GM21447 (cell line): ENCODE measurements at regions not wholly inside any gene's neighbourhood (a gene's known extent, or its start where the extent isn't known, plus 50 kb on each side); places are given as distances from the start of the nearest gene placed in this dataset.

Experiments
- ATAC-seq: cut with Tn5 transposase; IDR thresholded peaks from one replicate; pipeline ENCODE4 v1.9.1; 2021; ENCODE audit not compliant: unreplicated experiment

- ATAC-seq = no peak
Measured at GRCh38 chr16:79449067-79449769, 151.3 kb downstream of the MAF start.

DNA sequence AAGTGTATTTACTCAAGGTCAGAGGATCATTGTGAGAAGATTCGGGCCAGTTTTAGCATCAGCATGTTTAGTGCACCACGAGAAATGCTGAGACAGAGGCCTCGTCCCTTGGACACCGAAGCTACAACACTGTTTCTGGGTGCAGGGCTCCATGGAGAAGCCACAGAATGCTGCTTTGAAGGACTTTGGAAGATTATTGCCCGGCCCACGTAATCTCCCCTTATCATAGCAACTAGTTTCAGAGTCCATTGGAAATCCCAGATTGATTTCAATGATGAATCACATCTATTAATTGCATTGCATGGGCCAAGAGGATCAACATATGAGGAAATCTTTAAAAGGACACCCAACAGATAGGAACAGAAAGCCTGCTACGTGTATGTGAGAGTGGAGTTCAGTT, 156.0 kb downstream of the MAF start:
- ATAC-seq = no peak

GRCh38 chr16:79439901-79440300, 160.6 kb downstream of the MAF start:
- ATAC-seq = no peak

DNA sequence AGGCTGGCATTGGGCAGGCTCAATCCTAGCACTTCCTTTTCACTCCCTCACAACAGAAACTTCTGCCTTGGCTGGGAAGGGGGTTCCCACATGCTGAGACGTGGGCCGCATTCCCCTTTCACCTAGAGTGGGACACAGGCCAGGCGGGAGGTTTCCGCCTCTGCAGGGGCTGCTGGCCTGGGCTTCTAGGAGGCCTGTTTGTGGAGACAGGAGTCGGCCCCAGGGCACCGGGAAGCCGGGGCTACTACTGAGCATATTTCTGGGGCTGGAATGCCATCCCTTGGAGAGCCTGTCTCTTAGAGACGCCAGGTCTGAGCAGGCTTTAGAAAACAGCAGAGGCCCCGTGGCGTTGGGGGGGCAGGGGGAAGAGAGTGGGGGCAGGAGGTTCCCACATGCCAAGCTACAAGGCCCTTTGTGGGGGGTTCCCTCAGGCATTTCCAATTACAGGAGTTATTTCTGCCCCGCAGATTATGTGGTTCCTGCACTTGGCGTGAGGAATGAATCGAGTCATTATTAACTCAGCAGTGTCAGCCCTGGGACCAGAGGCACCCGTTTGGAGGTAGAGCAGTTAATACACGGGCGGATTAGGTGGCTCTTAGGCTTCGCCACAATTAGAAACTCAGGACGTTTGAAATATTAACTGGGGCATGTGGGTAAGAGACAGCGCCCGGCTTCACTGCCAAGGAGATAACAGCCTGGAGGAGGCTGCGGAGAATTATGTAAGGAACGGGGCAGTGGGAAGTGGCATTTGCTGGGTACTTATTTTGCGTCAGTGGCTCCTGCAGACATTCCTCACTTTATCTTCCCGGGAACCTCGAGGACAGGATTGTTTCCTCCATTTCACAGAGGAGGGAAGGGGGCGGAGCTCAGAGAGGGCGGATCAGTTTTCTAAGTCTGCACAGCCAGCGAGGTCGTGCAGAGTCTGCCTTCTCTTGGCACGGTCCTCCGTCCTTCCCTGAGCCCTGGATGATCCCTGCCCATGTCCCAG, 162.5 kb downstream of the MAF start:
- ATAC-seq = no peak

GRCh38 chr16:79436885-79437284, 163.7 kb downstream of the MAF start:
- no peak for ATAC-seq

DNA sequence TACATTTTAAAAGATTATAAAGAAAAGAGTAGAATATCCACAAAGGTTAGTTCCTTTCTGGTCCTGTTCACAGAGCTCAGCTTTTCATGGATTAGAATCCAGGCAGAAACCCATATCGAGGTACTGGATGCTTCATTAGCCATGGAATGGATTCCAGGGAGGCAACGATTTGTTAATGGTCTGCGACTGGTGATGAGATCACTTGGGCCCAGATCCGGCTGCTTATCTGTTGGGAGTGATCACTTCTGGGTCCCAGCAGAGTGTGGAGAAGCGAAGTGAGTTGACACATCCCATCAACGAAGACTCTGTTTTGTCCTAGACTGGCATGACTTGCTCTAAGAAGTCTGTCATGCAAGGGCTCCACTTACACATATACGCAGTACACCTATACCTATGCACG, 165.8 kb downstream of the MAF start:
- no peak for ATAC-seq

- ATAC-seq = no peak
Measured at GRCh38 chr16:79434092-79434491, 166.4 kb downstream of the MAF start.

DNA sequence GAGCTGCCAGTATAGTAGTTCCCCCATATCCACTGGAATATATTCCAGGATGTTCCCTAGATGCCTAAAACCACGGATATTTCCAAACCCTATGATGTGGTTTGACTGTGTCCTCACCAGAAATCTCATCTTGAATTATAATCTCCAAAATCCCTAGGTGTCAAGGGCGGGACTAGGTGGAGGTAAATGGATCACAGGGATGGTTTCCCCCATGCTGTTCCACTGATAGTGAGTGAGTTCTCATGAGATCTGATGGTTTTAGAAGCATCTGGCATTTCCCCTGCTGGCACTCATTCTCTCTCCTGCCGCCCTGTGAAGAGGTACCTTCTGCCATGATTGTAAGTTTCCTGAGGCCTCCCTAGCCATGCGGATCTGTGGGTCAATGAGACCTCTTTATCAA, 168.6 kb downstream of the MAF start:
- no peak for ATAC-seq

- no peak for ATAC-seq
Measured at GRCh38 chr16:79430191-79430678, 170.3 kb downstream of the MAF start.

- ATAC-seq = no peak
Measured at GRCh38 chr16:79429381-79430190, 171.0 kb downstream of the MAF start.

DNA sequence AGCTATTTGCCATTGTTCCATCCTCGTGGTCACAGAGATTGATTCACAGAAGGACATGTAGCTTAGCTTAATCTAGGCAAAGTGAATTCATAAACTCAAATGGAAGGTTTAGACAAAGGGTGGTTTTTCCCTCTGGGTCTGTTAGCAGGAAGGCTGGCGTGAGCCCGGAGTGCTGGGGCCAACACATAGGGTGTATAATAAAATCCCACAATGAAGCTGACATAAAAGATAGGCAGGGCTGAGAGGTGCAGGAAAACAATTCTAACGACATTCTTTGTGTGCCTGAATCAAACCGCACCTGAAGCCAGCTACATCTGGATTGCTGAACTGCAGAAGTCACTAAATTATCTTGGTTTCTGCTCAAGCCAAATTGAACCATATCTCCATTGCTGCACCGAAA, 173.9 kb downstream of the MAF start:
- no peak for ATAC-seq

DNA sequence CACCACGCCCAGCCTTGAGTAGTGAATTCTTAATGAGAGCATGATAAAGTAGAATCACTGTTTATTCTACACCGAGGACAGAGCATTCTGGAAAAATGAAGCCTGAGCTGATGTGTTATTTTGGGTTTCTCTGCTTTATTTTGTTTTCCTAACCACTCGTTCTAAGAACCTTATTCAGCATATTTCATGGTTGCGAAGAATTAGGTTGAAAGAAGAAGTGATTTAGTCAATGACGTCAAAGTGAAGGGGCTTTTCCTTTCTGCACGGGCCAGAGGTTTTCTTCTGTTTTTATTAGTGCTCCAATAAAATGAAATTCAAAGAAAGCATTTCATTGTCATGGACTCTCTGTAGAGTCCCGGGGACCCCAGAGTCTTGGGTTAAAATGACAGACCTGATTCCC, 178.5 kb downstream of the MAF start:
- no peak for ATAC-seq

DNA sequence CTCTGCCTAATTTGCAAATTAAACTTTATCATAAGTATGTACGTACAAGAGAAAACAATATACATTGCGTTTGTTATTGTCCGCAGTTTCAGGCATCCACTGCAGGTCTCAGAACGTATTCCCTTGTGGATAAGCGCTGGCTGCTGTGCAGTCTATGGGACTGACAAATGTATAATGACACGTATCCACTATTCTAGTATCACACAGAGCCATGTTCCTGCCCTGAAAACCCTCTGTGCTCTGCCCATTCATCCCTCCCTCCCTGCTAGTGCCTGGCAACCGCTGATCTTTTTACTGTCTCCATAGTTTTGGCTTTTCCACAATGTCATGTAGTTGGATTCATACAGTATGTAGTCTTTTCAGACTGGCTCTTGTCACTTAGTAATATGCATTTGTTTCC, 179.4 kb downstream of the MAF start:
- no peak for ATAC-seq

DNA sequence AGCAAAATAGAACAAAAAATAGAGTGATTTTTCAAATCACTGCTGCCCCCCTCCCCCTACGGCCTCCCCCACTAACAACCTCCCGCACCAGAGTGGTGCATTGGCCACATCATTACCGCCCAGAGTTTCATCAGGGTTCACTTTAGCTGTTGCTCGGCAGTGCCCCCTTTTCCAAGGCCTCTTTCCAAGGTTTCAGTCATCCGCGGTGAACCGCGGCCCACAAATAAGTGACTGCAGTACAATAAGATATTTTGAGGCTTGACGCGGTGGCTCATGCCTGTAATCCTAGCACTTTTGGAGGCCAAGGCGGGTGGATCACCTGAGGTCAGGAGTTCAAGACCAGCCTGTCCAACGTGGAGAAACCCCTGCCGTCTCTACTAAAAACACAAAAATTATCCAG, 180.0 kb downstream of the MAF start:
- ATAC-seq = no peak

GRCh38 chr16:79419148-79419547, 181.4 kb downstream of the MAF start:
- no peak for ATAC-seq

- no peak for ATAC-seq
Measured at GRCh38 chr16:79417601-79418008, 182.9 kb downstream of the MAF start.

- no peak for ATAC-seq
Measured at GRCh38 chr16:79415983-79416640, 184.4 kb downstream of the MAF start.

GRCh38 chr16:79412783-79413225, 187.7 kb downstream of the MAF start:
- no peak for ATAC-seq

- ATAC-seq = no peak
Measured at GRCh38 chr16:79411805-79412204, 188.7 kb downstream of the MAF start.

- no peak for ATAC-seq
Measured at GRCh38 chr16:79411357-79411756, 189.2 kb downstream of the MAF start.

- no peak for ATAC-seq
Measured at GRCh38 chr16:79409978-79410377, 190.6 kb downstream of the MAF start.
